PFSK-1 (cell line): ENCODE measurements at regions not wholly inside any gene's neighbourhood (a gene's known extent, or its start where the extent isn't known, plus 50 kb on each side); places are given as distances from the start of the nearest gene placed in this dataset.

ENCODE experiments used
- FOXP2 ChIP-seq: optimal IDR thresholded peaks from 2 replicates; pipeline ENCODE3; 2011; ENCODE audit warnings: borderline replicate concordance, control low read depth, inconsistent platforms; ENCODE audit not compliant: insufficient read depth; ENCODE audit errors: extremely low read length, extremely low read depth
- POLR2AphosphoS5 ChIP-seq: IDR thresholded peaks from 2 replicates; pipeline ENCODE4 v1.6.1; 2012; ENCODE audit warnings: low read depth, mild to moderate bottlenecking, control low read depth, low read length, moderate library complexity
- SIN3A ChIP-seq: IDR thresholded peaks from 2 replicates; pipeline ENCODE4 v1.6.1; 2012; ENCODE audit warnings: mild to moderate bottlenecking, low read length, moderate library complexity, borderline replicate concordance; ENCODE audit not compliant: insufficient read depth
- TAF1 ChIP-seq: IDR thresholded peaks from 2 replicates; pipeline ENCODE4 v1.6.1; 2012; ENCODE audit warnings: low read length, control low read depth, borderline replicate concordance; ENCODE audit not compliant: insufficient read depth
- TF ChIP-seq, protein P1 (sequence below), 2 experiments: IDR thresholded peaks; 2 replicates each; pipeline versions ENCODE4 v1.6.1 to v1.8.0; 2011 to 2012; ENCODE audit warnings: low read depth in 2 of 2, low read length in 2 of 2, control low read depth in 1 of 2, inconsistent platforms in 1 of 2, mild to moderate bottlenecking in 1 of 2, moderate library complexity in 1 of 2; ENCODE audit not compliant: insufficient read depth in 1 of 2

DNA sequence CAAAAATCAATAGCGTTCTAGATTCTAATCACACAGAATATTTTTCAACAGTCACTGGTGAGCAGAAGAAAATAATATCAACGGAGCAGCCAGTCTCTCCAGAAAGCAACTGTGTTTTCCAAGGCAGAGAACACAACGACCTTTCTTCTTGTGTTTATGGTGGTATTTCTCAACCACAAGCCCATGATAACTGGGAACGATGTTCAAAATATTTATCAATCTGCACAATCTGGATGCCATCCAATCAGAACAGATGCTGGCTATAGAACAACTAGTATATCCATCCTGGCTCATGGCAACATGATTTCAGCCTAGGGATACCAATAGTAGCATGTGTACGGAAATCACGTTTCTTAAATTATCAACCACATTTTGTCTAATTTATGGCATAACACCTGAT, 162.7 kb upstream of the RUNX1 start:
- TF ChIP-seq, protein P1, sequence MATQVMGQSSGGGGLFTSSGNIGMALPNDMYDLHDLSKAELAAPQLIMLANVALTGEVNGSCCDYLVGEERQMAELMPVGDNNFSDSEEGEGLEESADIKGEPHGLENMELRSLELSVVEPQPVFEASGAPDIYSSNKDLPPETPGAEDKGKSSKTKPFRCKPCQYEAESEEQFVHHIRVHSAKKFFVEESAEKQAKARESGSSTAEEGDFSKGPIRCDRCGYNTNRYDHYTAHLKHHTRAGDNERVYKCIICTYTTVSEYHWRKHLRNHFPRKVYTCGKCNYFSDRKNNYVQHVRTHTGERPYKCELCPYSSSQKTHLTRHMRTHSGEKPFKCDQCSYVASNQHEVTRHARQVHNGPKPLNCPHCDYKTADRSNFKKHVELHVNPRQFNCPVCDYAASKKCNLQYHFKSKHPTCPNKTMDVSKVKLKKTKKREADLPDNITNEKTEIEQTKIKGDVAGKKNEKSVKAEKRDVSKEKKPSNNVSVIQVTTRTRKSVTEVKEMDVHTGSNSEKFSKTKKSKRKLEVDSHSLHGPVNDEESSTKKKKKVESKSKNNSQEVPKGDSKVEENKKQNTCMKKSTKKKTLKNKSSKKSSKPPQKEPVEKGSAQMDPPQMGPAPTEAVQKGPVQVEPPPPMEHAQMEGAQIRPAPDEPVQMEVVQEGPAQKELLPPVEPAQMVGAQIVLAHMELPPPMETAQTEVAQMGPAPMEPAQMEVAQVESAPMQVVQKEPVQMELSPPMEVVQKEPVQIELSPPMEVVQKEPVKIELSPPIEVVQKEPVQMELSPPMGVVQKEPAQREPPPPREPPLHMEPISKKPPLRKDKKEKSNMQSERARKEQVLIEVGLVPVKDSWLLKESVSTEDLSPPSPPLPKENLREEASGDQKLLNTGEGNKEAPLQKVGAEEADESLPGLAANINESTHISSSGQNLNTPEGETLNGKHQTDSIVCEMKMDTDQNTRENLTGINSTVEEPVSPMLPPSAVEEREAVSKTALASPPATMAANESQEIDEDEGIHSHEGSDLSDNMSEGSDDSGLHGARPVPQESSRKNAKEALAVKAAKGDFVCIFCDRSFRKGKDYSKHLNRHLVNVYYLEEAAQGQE (IDR thresholded peaks at IDR 0.05; ENCODE audit: insufficient read depth in 1 of 2, low read depth in 2 of 2, low read length in 2 of 2), result no peak
- TF ChIP-seq POLR2AphosphoS5 (no peak), SIN3A (no peak), FOXP2 (no peak), TAF1 (no peak)

DNA sequence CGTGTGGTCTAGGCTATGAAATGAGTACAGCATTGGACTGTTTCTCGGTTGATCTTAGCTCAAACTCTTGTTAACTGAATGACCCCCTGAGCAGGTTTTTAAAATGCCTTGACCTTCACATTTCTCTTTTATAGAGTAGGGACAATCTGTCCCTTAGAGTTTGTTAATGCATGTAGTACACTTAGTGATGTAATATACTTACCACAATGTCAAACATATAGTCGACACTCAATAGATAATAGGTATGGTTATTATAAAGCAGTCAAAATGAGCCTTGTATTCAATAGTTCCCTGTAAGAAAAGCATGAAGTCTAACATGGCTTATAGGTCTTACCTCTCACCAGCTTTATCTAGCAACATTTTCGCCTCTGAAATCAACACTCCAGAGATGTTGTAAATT, 161.0 kb upstream of the RUNX1 start:
- TF ChIP-seq FOXP2 (no peak), TAF1 (no peak), POLR2AphosphoS5 (no peak), SIN3A (no peak)
- TF ChIP-seq, protein P1 (IDR thresholded peaks at IDR 0.05; ENCODE audit: insufficient read depth in 1 of 2, low read depth in 2 of 2, low read length in 2 of 2), result no peak

DNA sequence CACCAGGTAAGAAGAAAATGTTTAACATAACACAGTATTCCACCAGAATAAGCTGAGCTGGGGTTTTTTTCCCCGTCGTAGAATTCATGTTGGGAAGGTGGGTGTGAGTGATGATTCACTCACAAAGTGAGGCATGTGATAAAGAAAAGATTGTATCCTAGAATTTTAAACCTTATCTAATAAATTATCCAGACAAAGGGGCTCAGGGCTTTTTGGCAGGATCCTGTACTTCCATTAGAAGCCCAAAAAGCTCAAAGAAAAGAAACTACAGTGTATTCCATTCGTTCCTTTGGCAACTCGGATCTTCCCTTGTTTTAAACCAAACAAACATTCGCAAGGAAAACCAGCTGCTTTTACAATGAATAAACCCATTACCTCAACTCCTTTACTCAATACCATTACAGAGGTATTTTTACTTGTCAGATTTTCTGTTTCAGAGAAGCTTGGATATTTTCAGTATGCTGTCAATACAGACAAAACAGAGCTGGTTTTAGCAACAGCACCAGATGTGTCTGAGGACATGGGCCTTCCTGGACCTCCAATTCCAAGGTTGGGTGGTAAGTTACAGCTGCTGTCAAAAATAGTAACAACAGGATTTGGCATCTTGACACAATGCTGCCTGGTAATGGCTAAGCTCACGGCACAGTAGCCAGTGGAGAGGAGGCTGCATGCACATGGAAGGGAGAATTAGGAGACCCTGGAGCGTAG, 159.9 kb upstream of the RUNX1 start:
- no peak for TF ChIP-seq FOXP2
- TF ChIP-seq TAF1, result no peak
- no peak for TF ChIP-seq SIN3A
- TF ChIP-seq, protein P1 (IDR thresholded peaks at IDR 0.05; ENCODE audit: insufficient read depth in 1 of 2, low read depth in 2 of 2, low read length in 2 of 2), result no peak
- TF ChIP-seq POLR2AphosphoS5, result no peak

DNA sequence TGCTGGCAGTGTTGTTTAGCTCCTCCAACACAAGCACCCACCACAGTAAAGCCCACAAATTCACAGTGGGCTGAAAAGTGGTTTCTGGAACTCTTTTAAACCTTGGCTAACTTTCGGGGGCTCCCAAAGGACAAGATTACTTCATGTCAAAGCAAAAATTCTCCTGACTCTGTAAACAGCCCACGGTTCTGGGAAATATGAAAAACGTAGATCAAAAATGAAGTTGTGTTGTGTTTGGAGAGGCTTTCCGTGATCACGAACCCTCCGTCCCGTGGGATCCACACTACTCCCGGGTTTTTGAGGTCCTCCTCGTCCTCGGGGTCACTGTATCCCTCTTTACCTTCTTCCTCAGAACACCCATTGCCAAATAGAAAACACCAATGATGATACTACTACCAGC, 159.0 kb upstream of the RUNX1 start:
- no peak for TF ChIP-seq SIN3A
- TF ChIP-seq FOXP2, result no peak
- no peak for TF ChIP-seq TAF1
- TF ChIP-seq, protein P1 (IDR thresholded peaks at IDR 0.05; ENCODE audit: insufficient read depth in 1 of 2, low read depth in 2 of 2, low read length in 2 of 2), result no peak
- TF ChIP-seq POLR2AphosphoS5, result no peak

DNA sequence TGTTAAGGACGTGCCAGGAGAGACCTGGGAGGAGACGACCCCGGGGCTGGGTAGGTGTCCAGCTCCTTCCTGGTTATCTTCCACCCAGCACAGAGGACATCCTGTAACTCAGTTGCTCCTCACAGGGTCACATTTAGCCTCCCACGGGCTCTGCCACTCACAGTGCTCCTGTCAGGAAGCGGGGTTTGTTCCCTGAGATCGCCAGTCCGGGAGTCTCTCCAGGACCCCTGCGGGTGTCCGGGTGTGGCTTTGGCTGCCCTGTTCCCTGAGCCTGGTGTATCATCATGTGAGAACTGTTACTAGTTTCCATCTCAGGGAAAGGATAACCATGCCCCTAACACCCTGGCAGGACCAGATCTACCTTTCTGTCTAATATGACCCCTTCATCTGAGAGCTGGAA, 158.2 kb upstream of the RUNX1 start:
- TF ChIP-seq, protein P1 (IDR thresholded peaks at IDR 0.05; ENCODE audit: insufficient read depth in 1 of 2, low read depth in 2 of 2, low read length in 2 of 2), result no peak
- TF ChIP-seq POLR2AphosphoS5 (no peak), TAF1 (no peak), FOXP2 (no peak), SIN3A (no peak)
